CD14-positive monocyte (primary cell): ENCODE measurements at regions not wholly inside any gene's neighbourhood (a gene's known extent, or its start where the extent isn't known, plus 50 kb on each side); places are given as distances from the start of the nearest gene placed in this dataset.

ENCODE experiments used
- DNase-seq, 3 donors: peaks; one replicate each; pipeline ENCODE4 v3.0.0-alpha.2; 2011 to 2022
- H2AFZ ChIP-seq: 2 replicates; pipeline ENCODE4 v1.6.0; 2012; ENCODE audit warnings: mild to moderate bottlenecking, low read depth, low read length, inconsistent platforms; ENCODE audit not compliant: insufficient read depth, poor library complexity, severe bottlenecking
- H3K27ac ChIP-seq, 2 donors: 1 replicate in 1 of 2; 2 replicates in 1 of 2; pipeline ENCODE4 v1.5.1; 2012 to 2013; ENCODE audit warnings: low read length in 2 of 2, control low read depth in 1 of 2, inconsistent platforms in 1 of 2, low read depth in 1 of 2, mild to moderate bottlenecking in 1 of 2
- H3K27me3 ChIP-seq, 2 donors: one replicate each; pipeline versions ENCODE4 v1.6.0 to v1.6.1; 2011 to 2013; ENCODE audit warnings: low read length in 2 of 2; ENCODE audit not compliant: control insufficient read depth in 2 of 2, insufficient read depth in 2 of 2
- H3K36me3 ChIP-seq, 2 donors: replicated peaks in 1 of 2; 1 replicate in 1 of 2; 2 replicates in 1 of 2; pipeline versions ENCODE4 v1.5.1 to v1.6.1; 2012 to 2013; ENCODE audit warnings: low read length in 2 of 2, control low read depth in 1 of 2, inconsistent platforms in 1 of 2, mild to moderate bottlenecking in 1 of 2; ENCODE audit not compliant: insufficient read depth in 2 of 2, control insufficient read depth in 1 of 2
- H3K4me1 ChIP-seq, 2 donors: 1 replicate in 1 of 2; 2 replicates in 1 of 2; pipeline versions ENCODE4 v1.5.1 to v1.6.1; 2012 to 2013; ENCODE audit warnings: low read length in 2 of 2, control low read depth in 1 of 2, inconsistent platforms in 1 of 2, mild to moderate bottlenecking in 1 of 2, moderate library complexity in 1 of 2; ENCODE audit not compliant: insufficient read depth in 2 of 2, control insufficient read depth in 1 of 2
- H3K4me2 ChIP-seq: replicated peaks from 2 replicates; pipeline ENCODE3; 2012; ENCODE audit warnings: low read length, moderate library complexity, mild to moderate bottlenecking; ENCODE audit not compliant: poor library complexity, severe bottlenecking; ENCODE audit errors: extremely low read depth
- H3K4me3 ChIP-seq, 3 experiments: fragments of 200-600 bp in 1 of 3; sonication (generic) in 1 of 3; replicated peaks in 1 of 3; 1 replicate in 2 of 3; 2 replicates in 1 of 3; pipeline ENCODE4 v1.5.1; 2011 to 2013; ENCODE audit warnings: low read length in 3 of 3, mild to moderate bottlenecking in 3 of 3, control low read depth in 2 of 3, low read depth in 2 of 3, inconsistent platforms in 1 of 3, moderate library complexity in 1 of 3
- H3K79me2 ChIP-seq: 2 replicates; pipeline ENCODE4 v1.6.0; 2012; ENCODE audit warnings: mild to moderate bottlenecking, control low read depth, inconsistent platforms, low read length, moderate library complexity; ENCODE audit not compliant: insufficient read depth
- H3K9ac ChIP-seq: 2 replicates; pipeline ENCODE4 v1.6.0; 2017; ENCODE audit warnings: low read length, mild to moderate bottlenecking; ENCODE audit not compliant: insufficient read depth, poor library complexity, severe bottlenecking
- H3K9me3 ChIP-seq, 2 donors: replicated peaks in 1 of 2; 1 replicate in 1 of 2; 2 replicates in 1 of 2; pipeline versions ENCODE4 v1.5.1 to v1.6.1; 2012 to 2013; ENCODE audit warnings: low read length in 2 of 2, control low read depth in 1 of 2; ENCODE audit not compliant: control insufficient read depth in 1 of 2, insufficient read depth in 1 of 2
- H4K20me1 ChIP-seq: 2 replicates; pipeline ENCODE4 v1.6.0; 2012; ENCODE audit warnings: mild to moderate bottlenecking, low read length, control low read depth, moderate library complexity; ENCODE audit not compliant: insufficient read depth
- H3K27ac Mint-ChIP-seq, 7 donors: one replicate each; pipeline ENCODE4 v1.8.0; 2020; ENCODE audit warnings: mild to moderate bottlenecking in 7 of 7, mixed read lengths in 7 of 7, moderate library complexity in 6 of 7, inconsistent platforms in 2 of 7
- H3K27me3 Mint-ChIP-seq, 3 donors: one replicate each; pipeline ENCODE4 v1.8.0; 2021 to 2022; ENCODE audit warnings: low read depth in 3 of 3, mild to moderate bottlenecking in 3 of 3, mixed read lengths in 3 of 3, moderate library complexity in 3 of 3, inconsistent platforms in 1 of 3
- H3K36me3 Mint-ChIP-seq, 2 donors: one replicate each; pipeline ENCODE4 v1.8.0; 2020; ENCODE audit warnings: mixed read lengths in 2 of 2, inconsistent platforms in 1 of 2, mild to moderate bottlenecking in 1 of 2
- H3K4me1 Mint-ChIP-seq: one replicate; pipeline ENCODE4 v1.8.0; 2020; ENCODE audit warnings: mild to moderate bottlenecking, mixed read lengths
- H3K4me3 Mint-ChIP-seq, 2 donors: one replicate each; pipeline ENCODE4 v1.8.0; 2020; ENCODE audit warnings: mild to moderate bottlenecking in 2 of 2, mixed read lengths in 2 of 2, moderate library complexity in 1 of 2
- H3K9me3 Mint-ChIP-seq, 7 donors: one replicate each; pipeline ENCODE4 v1.8.0; 2020 to 2022; ENCODE audit warnings: mixed read lengths in 7 of 7, mild to moderate bottlenecking in 6 of 7, moderate library complexity in 6 of 7, inconsistent platforms in 2 of 7
- WGBS: methylation state at CpG from one replicate; pipeline ENCODE4 v1.1.5; 2013; ENCODE audit warnings: missing lambda C conversion rate; ENCODE audit not compliant: insufficient coverage; 5-methylcytosine and 5-hydroxymethylcytosine counted together
- intact Hi-C, 2 donors: fragments of 100-400 bp; cut with micrococcal nuclease; formaldehyde crosslinking; loops; one replicate each; pipeline versions ENCODE4 v1.15.0 to v1.15.1; 2023
- TF ChIP-seq, protein P1 (sequence below): fragments of 200-600 bp; IDR thresholded peaks from one replicate; pipeline ENCODE4 v1.8.0; 2022; ENCODE audit warnings: antibody characterized with exemption, mild to moderate bottlenecking

GRCh38 chr14:34013721-34014060 lies 62.8 kb upstream of the EGLN3 start:
- Histone ChIP-seq H3K4me2 (peak overlapping the region; percentile 65), H3K36me3 (no peaks in the 10 kb centered on the region), H3K4me1 (peaks cover 20 to 24% of the 10 kb centered on the region in 2 donors), H3K9ac (no peak overlapping the region), H3K27me3 (no peaks in the 10 kb centered on the region), H3K9me3 (no peaks in the 10 kb centered on the region), H4K20me1 (no peaks in the 10 kb centered on the region), H3K27ac (peak overlapping the region; percentile 47 to 78), H3K4me3 (peak overlapping the region in 1 of 3 experiments; percentile 48), H2AFZ (peak overlapping the region; percentile 68), H3K79me2 (no peaks in the 10 kb centered on the region)
- Mint-ChIP-seq H3K36me3 (no peaks in the 10 kb centered on the region), H3K4me1 (peaks cover 38% of the 10 kb centered on the region), H3K9me3 (peaks cover 0 to 4% (median 2%) of the 10 kb centered on the region in 7 donors), H3K27ac (peak overlapping the region; percentile 78 to 89 (median 86)), H3K27me3 (no peaks in the 10 kb centered on the region), H3K4me3 (peak overlapping the region in 1 of 2 donors; percentile 26)
- peak in 1 of 3 donors; percentile 17 for DNase-seq
- TF ChIP-seq, protein P1, sequence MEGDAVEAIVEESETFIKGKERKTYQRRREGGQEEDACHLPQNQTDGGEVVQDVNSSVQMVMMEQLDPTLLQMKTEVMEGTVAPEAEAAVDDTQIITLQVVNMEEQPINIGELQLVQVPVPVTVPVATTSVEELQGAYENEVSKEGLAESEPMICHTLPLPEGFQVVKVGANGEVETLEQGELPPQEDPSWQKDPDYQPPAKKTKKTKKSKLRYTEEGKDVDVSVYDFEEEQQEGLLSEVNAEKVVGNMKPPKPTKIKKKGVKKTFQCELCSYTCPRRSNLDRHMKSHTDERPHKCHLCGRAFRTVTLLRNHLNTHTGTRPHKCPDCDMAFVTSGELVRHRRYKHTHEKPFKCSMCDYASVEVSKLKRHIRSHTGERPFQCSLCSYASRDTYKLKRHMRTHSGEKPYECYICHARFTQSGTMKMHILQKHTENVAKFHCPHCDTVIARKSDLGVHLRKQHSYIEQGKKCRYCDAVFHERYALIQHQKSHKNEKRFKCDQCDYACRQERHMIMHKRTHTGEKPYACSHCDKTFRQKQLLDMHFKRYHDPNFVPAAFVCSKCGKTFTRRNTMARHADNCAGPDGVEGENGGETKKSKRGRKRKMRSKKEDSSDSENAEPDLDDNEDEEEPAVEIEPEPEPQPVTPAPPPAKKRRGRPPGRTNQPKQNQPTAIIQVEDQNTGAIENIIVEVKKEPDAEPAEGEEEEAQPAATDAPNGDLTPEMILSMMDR, result no peak
- intact Hi-C loops, result loop anchor here in 1 of 2 donors (10.0 kb wide), 1 partner anchor 1939 kb away; the partner anchor contains the start of gene ARHGAP5
- 4% methylated on average over 3 of the region's 4 CpGs for WGBS

DNA sequence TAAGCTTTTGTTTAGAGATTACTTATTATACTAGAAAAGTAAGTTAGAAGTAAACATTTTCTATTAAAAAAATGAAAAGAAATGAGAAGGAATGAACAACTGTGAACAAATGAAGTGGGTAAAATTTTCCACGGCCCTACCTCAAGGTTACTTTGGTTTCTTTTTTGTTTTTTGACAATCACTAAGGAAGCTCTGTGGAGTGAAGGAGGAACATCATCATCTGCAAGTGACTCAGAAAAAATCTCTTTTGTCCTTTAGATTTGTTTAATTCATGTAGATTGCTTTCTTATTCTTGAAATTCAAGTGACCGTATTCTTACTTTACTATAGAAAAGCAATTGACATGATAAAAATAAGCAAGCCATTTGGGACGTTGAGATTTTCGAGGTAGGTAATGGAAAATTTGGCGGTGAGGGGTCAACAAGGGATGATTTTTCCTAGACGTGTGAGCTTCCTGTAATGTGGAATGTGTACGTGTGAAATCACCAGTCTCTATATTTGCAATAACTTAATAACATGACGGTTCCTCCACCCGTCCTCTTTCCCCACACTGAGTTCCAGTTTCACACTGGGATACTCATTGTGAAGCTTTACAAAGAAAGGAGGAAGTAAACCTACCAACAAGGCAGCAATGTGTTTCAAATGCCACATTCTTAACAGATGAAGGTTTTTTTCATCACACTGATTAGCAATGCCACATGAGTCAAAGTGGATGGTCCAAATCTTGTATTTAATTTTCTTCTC lies 62.3 kb upstream of the EGLN3 start:
- H3K4me3 Mint-ChIP-seq, result peak overlapping the region; percentile 16 to 60
- TF ChIP-seq, protein P1, result no peak
- peak overlapping the region; percentile 65 for H3K4me2 ChIP-seq
- H3K9me3 ChIP-seq, result no peaks in the 10 kb centered on the region
- peaks cover 0 to 4% (median under 1%) of the 10 kb centered on the region in 7 donors for H3K9me3 Mint-ChIP-seq
- no peaks in the 10 kb centered on the region for H3K79me2 ChIP-seq
- no peaks in the 10 kb centered on the region for H4K20me1 ChIP-seq
- H3K27ac Mint-ChIP-seq, result peak overlapping the region; percentile 85 to 89 (median 88)
- no CpG with 5 or more reads among the region's 9 CpGs for WGBS
- peaks cover 32% of the 10 kb centered on the region for H3K4me1 Mint-ChIP-seq
- H3K4me3 ChIP-seq, result peak overlapping the region in 1 of 3 experiments; percentile 48
- H3K27me3 ChIP-seq, result no peaks in the 10 kb centered on the region
- no peak overlapping the region for H3K9ac ChIP-seq
- H3K27me3 Mint-ChIP-seq, result no peaks in the 10 kb centered on the region
- H2AFZ ChIP-seq, result peak overlapping the region; percentile 68
- H3K27ac ChIP-seq, result peak overlapping the region in 1 of 2 donors; percentile 78
- H3K4me1 ChIP-seq, result peaks cover 20 to 26% of the 10 kb centered on the region in 2 donors
- H3K36me3 ChIP-seq, result no peaks in the 10 kb centered on the region
- DNase-seq, result peak; percentile 70 to 80 (median 78)
- H3K36me3 Mint-ChIP-seq, result no peaks in the 10 kb centered on the region
- intact Hi-C loops, result loop anchor here in 1 of 2 donors (10.0 kb wide), 1 partner anchor 1938 kb away; the partner anchor contains the start of gene ARHGAP5
